Transverse colon (tissue), 4 donors: ENCODE measurements at regions not wholly inside any gene's neighbourhood (a gene's known extent, or its start where the extent isn't known, plus 50 kb on each side); places are given as distances from the start of the nearest gene placed in this dataset.

ENCODE experiments used
- DNase-seq: peaks from one replicate; pipeline ENCODE4 v3.0.0-alpha.2; 2019
- H3K27ac ChIP-seq, 4 donors: fragments of 200-600 bp; sonication (generic); 2 replicates each; pipeline ENCODE4 v1.5.1; 2016 to 2018; ENCODE audit warnings: inconsistent platforms in 4 of 4
- H3K27me3 ChIP-seq: fragments of 200-600 bp; sonication (generic); 2 replicates; pipeline ENCODE4 v1.5.1; 2017; ENCODE audit warnings: inconsistent platforms
- H3K36me3 ChIP-seq, 4 donors: fragments of 200-600 bp; sonication (generic); 2 replicates each; pipeline ENCODE4 v1.5.1; 2017 to 2019; ENCODE audit warnings: inconsistent platforms in 4 of 4
- H3K4me1 ChIP-seq, 4 donors: fragments of 200-600 bp; sonication (generic); 2 replicates each; pipeline ENCODE4 v1.5.1; 2017 to 2020; ENCODE audit warnings: inconsistent platforms in 4 of 4
- H3K4me3 ChIP-seq, 4 donors: fragments of 200-600 bp; sonication (generic); 1 replicate in 1 of 4; 2 replicates in 3 of 4; pipeline versions ENCODE4 v1.5.1 to v1.6.1; 2017 to 2019; ENCODE audit warnings: inconsistent platforms in 4 of 4
- H3K9me3 ChIP-seq, 2 donors: fragments of 200-600 bp; sonication (generic); 2 replicates each; pipeline ENCODE4 v1.5.1; 2017 to 2019; ENCODE audit warnings: inconsistent platforms in 2 of 2
- EP300 ChIP-seq: sonication (generic); formaldehyde crosslinking; IDR thresholded peaks from one replicate; pipeline ENCODE4 v1.6.1; 2017; ENCODE audit warnings: antibody characterized with exemption, low read depth
- POLR2A ChIP-seq: fragments of 450-650 bp; IDR thresholded peaks from one replicate; pipeline ENCODE4 v1.6.1; 2016; ENCODE audit warnings: antibody characterized with exemption, mild to moderate bottlenecking, moderate library complexity
- POLR2AphosphoS5 ChIP-seq, 3 donors: sonication (generic); formaldehyde crosslinking; IDR thresholded peaks; one replicate each; pipeline ENCODE4 v1.6.1; 2016; ENCODE audit warnings: antibody characterized with exemption in 3 of 3
- WGBS, 2 donors: methylation state at CpG; one replicate each; pipeline ENCODE4 v1.1.5; 2018; ENCODE audit warnings: low coverage in 1 of 2; 5-methylcytosine and 5-hydroxymethylcytosine counted together
- in situ Hi-C, 4 donors: fragments of 200-750 bp; cut with MboI; loops; one replicate each; pipeline versions ENCODE4 v1.15.0 to v1.15.1; 2017; ENCODE audit warnings: low sequenced_read_pairs in 3 of 4, low pct_ligation_motif_present in 1 of 4, low pct_unique_long_range_greater_than_20kb in 1 of 4
- intact Hi-C: fragments of 100-400 bp; cut with DNase I; formaldehyde crosslinking; loops from one replicate; pipeline ENCODE4 v1.15.1; 2023; ENCODE audit warnings: low total_unique reads
- TF ChIP-seq, protein P1 (sequence below), 5 experiments: fragments of 200-600 bp in 3 of 5; fragments of 450-650 bp in 2 of 5; sonication (generic) in 3 of 5; IDR thresholded peaks; 1 replicate in 2 of 5; 2 replicates in 3 of 5; pipeline ENCODE4 v1.5.1; 2016 to 2017; ENCODE audit warnings: antibody characterized with exemption in 5 of 5, inconsistent platforms in 3 of 5, mild to moderate bottlenecking in 2 of 5, moderate library complexity in 1 of 5

DNA sequence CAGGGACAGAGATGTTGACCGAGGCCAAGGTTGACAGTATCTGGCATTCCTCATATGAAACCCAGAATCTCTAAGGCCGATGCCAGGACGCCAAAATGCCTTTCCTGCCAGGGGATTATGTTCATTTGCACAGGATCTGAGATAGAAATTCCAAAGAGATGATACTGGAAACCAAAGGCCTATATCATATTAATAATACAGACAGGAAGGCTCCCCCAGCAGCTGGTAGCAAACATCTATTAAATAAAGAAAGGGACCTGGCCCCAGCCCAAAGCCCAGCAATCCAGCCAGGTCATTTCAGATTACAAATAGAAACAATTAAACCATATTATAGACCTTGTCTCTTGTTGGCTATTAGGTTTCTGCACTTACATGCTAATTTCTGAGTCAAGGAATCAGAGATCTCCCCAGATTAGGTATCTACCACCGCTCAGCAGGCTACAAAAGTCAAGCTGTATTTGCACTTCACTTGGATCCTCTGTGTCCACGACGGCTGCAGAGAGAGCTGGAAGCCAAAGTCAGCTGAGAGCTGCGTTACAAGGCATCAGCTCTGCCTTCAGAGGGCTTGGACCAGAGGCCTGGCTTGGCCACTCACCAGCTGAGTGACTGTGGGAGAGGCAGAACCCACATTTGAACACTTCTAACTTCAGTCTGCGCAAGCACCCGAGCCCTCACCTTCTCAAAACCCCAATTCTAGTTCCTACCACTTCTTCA lies 269.3 kb upstream of the SIX2 start:
- no peaks in the 10 kb centered on the region for H3K36me3 ChIP-seq
- WGBS, 2 donors: 90 to 100% methylated on average over 1 to 9 of the region's 9 CpGs
- peaks cover 12% of the 10 kb centered on the region for H3K27me3 ChIP-seq
- no peak overlapping the region for H3K4me3 ChIP-seq
- no peaks in the 10 kb centered on the region for H3K9me3 ChIP-seq
- H3K27ac ChIP-seq: no peak overlapping the region
- in situ Hi-C loops (no loop called here), intact Hi-C loops (no loop called here)
- no peak for DNase-seq
- TF ChIP-seq POLR2A: no peak
- no peaks in the 10 kb centered on the region for H3K4me1 ChIP-seq

DNA sequence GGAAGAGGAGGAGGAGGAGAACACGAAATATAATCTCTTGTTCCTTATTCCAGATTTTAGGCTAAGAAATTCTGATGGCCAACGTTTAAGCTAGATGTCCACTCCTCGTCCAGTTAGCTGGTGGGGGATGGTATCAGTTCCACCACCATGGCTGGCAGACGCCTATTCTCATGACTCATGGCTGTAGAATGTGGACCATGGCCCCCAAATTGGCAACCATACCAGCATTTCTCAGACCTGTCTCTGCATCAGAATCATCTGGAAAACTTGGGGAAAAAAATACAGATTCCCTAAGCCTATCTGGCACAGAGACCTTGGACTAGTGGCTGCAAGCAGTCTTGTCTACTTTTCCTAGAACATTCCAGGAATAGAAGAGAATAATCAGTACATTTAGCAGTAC lies 267.7 kb upstream of the SIX2 start:
- H3K4me1 ChIP-seq: no peaks in the 10 kb centered on the region
- H3K4me3 ChIP-seq: no peak overlapping the region
- no peaks in the 10 kb centered on the region for H3K36me3 ChIP-seq
- H3K9me3 ChIP-seq: no peaks in the 10 kb centered on the region
- intact Hi-C loops: no loop called here
- TF ChIP-seq EP300 (no peak), POLR2AphosphoS5 (IDR thresholded peaks at IDR 0.05) (no peak), POLR2A (no peak)
- TF ChIP-seq, protein P1, sequence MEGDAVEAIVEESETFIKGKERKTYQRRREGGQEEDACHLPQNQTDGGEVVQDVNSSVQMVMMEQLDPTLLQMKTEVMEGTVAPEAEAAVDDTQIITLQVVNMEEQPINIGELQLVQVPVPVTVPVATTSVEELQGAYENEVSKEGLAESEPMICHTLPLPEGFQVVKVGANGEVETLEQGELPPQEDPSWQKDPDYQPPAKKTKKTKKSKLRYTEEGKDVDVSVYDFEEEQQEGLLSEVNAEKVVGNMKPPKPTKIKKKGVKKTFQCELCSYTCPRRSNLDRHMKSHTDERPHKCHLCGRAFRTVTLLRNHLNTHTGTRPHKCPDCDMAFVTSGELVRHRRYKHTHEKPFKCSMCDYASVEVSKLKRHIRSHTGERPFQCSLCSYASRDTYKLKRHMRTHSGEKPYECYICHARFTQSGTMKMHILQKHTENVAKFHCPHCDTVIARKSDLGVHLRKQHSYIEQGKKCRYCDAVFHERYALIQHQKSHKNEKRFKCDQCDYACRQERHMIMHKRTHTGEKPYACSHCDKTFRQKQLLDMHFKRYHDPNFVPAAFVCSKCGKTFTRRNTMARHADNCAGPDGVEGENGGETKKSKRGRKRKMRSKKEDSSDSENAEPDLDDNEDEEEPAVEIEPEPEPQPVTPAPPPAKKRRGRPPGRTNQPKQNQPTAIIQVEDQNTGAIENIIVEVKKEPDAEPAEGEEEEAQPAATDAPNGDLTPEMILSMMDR (IDR thresholded peaks at IDR 0.05): no peak
- no peak for DNase-seq
- in situ Hi-C loops: no loop called here
- H3K27ac ChIP-seq: no peak overlapping the region
- H3K27me3 ChIP-seq: no peaks in the 10 kb centered on the region
- WGBS, 2 donors: 70% methylated on average over 4 of the region's 4 CpGs; no CpG with 5 or more reads in 1 of the 2 donors

DNA sequence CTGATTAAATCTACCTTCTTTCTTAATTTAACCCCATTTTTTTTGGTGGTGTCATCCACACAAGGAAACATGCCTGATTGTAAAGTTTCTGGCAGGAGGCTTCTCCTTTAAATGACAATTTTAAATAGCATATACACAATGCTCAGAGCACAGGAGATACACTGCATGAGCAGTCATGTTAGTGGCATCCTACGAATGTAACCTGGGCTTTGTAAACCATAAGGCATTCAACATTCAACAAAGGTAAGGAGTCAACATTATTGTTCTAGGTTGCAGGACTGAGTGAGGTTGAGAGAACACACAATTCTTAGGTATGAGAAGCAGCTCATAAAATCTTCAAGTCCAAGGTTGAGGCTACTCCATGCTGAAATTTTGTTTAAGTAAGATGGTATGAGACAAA lies 266.6 kb upstream of the SIX2 start:
- no peak for TF ChIP-seq EP300
- no peak for TF ChIP-seq POLR2AphosphoS5 (IDR thresholded peaks at IDR 0.05)
- TF ChIP-seq POLR2A: no peak
- TF ChIP-seq, protein P1 (IDR thresholded peaks at IDR 0.05): no peak
- no peaks in the 10 kb centered on the region for H3K27me3 ChIP-seq
- 89 to 100% methylated on average over 1 of the region's 1 CpG for WGBS, 2 donors
- no peaks in the 10 kb centered on the region for H3K36me3 ChIP-seq
- DNase-seq: no peak
- no peak overlapping the region for H3K27ac ChIP-seq
- in situ Hi-C loops (no loop called here), intact Hi-C loops (no loop called here)
- H3K9me3 ChIP-seq: no peaks in the 10 kb centered on the region
- no peak overlapping the region for H3K4me3 ChIP-seq
- no peaks in the 10 kb centered on the region for H3K4me1 ChIP-seq

DNA sequence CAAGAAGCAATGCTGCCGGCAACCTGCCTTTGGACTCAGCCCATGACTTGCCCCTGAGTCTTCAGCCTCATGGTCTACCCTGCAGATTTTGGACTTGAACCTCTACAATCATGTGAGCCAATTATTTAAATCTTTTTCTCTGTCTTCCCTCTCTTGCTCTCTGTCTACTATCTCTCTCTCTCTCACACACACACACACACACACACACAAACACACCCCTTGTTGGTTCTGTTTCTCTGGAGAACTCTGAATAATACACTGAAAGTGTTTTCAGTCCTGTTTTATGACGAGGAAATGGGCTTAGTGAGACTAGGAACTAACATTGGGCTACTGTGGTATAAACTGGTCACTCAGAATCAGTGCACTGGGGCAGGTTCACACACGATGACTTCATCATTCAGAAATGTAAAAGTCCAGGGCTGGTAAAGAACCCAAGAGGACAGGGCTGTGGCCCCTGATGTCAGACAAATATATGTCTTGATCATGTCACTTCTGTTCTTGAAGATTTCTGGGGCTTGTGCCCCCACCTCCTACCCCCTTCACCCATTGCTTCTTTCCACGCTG lies 266.1 kb upstream of the SIX2 start:
- H3K27ac ChIP-seq: no peak overlapping the region
- intact Hi-C loops (no loop called here), in situ Hi-C loops (no loop called here)
- no peak overlapping the region for H3K4me3 ChIP-seq
- no peaks in the 10 kb centered on the region for H3K9me3 ChIP-seq
- H3K4me1 ChIP-seq: no peaks in the 10 kb centered on the region
- H3K27me3 ChIP-seq: no peaks in the 10 kb centered on the region
- TF ChIP-seq, protein P1 (IDR thresholded peaks at IDR 0.05): no peak
- TF ChIP-seq POLR2AphosphoS5 (IDR thresholded peaks at IDR 0.05) (no peak), POLR2A (no peak), EP300 (no peak)
- 69 to 73% methylated on average over 4 of the region's 4 CpGs for WGBS, 2 donors
- H3K36me3 ChIP-seq: no peaks in the 10 kb centered on the region
- DNase-seq: no peak
